Activated CD8-positive, alpha-beta memory T cell treated with anti-CD3 and anti-CD28 coated beads for 1 hour (primary cell): ENCODE measurements at regions not wholly inside any gene's neighbourhood (a gene's known extent, or its start where the extent isn't known, plus 50 kb on each side); places are given as distances from the start of the nearest gene placed in this dataset.

ENCODE experiments used
- DNase-seq, 2 donors: peaks; one replicate each; pipeline ENCODE4 v3.0.0-alpha.2; 2020; ENCODE audit warnings: low read depth in 1 of 2; ENCODE audit errors: extremely low read depth in 1 of 2

- DNase-seq = no peak
Measured at GRCh38 chr2:204012072-204012653, 75.6 kb downstream of the ICOS start.

DNA sequence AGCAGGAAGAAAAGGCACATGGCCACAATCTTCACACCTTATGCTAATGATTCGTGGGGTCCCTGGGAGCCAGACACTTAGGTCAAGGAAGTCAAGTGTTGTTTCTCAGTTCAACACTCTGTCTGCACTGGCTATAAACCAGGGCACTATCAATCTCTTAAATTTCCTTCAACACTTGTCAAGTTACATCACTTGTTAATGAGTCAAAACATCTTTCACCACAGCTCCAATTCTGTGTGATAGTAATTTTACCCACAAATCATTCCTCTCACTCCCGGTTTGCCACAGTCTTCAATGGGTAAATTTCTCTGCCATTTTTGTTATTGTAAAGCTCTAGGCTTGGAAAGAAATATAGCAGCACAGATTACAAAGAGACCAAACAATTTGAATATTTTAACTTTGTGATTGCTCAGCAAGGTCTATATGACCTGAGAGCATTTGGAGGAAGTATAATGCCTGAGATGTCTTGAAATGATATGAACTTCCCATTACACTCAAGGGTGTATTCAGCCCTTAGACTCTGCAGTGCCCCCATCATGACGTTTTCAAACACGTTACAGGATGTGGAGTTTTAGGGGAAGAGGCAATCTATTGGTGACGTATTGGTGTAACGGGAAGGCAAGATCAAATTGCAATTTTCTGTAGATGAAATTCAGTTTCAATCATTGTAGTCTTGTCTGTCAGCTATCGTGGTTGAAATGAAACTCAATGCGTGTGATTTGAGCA lies 78.7 kb downstream of the ICOS start:
- DNase-seq = no peak

- DNase-seq = no peak
Measured at GRCh38 chr2:204018717-204019116, 82.2 kb downstream of the ICOS start.

DNA sequence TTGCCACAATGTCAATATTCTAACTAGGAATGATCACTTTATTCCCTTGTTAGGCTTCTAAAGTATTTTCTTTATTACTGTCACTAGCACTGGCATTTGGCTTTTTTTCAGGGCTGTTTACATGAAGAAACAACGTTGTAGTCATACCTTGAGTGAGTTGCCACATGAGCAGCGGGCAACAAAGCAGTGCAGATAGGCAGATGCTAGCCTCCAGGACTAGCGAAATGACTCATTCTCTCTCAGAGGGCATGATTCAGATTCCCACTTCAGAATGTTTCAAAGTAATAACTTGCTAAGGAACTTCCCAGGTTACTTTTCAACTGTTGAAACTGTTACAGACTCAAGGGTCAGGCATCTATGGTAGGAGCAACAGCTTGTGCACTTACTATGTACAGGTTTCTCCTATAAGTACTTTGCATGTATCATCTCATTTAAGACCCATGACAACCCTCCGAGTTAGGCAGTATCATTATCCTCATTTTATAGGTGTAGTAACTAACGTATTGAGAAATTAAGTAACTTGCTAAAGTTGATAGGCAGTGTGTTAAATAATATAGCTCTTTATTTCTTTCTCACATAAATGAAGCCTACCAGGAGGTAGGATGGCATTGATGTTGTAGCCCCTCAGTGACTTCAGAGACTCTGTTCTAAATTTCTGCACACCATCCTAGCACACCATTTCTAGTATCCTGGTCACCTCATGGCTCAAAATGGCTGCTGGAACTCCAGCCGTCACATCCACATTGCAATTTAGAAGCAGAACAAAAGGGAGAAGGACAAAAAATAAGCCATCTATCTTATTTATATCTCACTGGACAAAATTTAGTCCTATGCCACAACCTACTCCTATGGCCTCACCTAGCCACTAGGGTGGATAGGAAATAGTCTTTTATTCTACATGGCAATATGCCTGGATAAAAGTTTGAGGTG lies 83.3 kb downstream of the ICOS start:
- DNase-seq = no peak

- no peak for DNase-seq
Measured at GRCh38 chr2:204021290-204022081, 84.9 kb downstream of the ICOS start.

- DNase-seq = no peak
Measured at GRCh38 chr2:204022550-204022949, 86.0 kb downstream of the ICOS start.

- no peak for DNase-seq
Measured at GRCh38 chr2:204023088-204023487, 86.5 kb downstream of the ICOS start.

DNA sequence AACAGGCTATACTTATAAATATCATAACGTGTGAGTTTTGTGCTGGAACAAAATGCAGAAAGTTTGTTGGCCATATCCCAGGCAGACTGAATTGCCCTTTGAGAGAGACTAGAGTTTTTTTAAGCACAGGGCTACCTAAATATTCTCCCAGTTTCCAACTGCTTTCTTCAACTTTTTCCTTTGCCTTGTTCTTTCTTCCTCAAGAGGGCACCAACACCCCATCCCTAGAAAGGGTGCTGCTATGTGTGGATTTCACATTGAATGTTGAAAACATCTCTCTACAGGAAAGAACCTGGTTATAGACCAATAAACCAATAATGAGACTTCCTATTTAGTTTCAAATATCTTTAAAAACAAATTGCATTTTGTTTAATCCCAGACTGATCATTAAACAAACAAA lies 87.9 kb downstream of the ICOS start:
- DNase-seq = no peak

DNA sequence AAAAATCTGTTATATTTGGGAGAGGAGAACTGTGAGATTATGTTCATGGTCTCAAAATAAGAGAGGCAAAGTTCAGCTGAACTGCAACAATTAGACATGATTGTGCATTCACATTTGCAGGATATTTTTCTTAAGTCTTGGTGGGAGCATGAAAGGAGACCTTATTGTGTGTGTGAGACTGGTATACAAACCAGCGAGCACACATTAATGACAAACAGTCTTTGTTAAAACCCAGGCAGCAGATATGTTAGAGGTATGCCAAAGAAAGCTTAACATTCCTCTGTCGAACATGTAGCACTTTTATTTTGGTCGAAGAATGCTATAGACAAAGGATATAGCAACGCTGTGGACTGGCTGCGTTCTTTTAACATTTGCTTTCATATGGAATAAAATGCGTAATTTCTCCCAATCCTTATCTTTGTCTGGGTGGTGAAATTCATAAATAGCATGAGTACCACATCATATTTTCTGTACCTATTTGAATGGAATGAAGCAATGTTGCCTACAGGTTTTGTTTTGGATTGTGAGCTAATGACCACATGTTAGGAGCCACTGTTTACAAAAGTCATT lies 88.4 kb downstream of the ICOS start:
- DNase-seq = no peak

DNA sequence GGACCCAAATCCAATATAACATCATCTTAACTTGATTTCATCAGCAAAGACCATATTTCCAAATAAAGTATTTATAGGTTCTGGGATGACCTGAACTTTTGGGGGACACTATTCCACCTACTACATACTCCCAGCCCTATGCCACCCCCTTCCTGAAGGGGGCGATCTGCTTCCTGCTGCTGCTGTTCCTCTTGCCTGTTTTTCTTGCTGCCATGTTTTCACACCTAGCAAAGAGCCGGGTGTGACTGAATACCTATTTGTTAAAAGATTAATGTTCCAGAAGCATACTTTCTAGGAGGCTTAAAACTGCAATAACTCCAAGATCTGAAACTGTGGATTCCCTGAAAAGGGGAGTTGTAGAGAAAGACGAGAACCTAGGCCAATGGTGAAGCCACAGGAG lies 89.7 kb downstream of the ICOS start:
- no peak for DNase-seq

DNA sequence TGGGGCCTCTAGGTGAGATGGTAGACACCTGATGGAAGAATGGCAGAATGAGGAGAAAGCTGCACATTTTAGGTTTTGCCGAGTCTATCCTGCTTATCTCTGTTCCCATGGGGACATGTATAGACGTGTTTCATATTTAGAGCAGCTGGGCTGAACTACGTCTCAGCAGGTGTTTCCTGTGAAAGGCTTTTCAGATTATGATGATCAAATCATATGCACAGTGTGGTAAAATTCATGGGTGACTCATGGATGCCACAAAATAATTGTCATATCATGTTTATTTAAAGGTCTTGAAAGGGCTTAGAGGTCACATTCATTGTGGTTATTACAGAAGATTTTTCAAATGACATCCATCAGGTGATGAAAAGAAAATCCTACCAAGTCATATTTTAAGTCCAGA lies 90.5 kb downstream of the ICOS start:
- DNase-seq = no peak

DNA sequence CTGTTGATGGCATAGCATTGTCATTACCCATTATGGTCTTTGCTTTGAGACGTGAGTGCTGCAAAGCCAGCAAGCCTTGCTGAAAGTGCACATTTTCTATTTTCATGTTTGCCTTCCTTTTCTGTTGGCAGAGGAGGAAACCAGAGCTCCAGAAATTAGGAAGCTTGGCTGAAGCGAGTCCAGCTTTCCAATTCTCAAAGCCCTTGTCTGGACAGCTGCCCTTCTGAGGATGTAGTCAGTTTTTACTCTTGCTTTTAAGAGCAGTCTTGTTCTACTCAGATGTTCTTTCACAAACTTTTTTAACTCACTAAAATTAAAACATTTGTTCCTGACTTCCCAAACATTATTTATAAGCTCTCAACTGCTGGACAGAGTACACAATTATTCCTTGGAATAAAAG lies 93.8 kb downstream of the ICOS start:
- DNase-seq = no peak

DNA sequence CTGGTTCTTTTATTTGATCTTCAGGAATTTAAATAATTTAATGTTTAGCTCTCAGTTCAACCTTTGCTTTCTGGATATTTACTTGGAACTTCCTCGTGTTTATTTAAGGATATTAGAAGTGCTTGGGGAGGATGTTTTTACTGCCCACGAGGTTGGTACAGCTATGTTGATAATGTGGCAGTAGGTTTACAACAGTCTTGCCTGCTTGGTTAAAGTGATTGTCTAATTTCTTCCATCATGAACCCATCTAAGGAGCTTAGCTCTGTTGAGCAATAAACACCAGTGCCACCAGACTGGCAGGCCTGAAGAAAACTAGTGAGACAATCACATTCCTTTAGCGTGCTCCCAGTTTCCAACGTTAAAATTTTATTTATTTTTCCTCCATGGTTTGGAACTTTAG lies 94.5 kb downstream of the ICOS start:
- DNase-seq = no peak

- DNase-seq = no peak
Measured at GRCh38 chr2:204032301-204032700, 95.7 kb downstream of the ICOS start.

- no peak for DNase-seq
Measured at GRCh38 chr2:204033611-204034495, 97.3 kb downstream of the ICOS start.

- DNase-seq = no peak
Measured at GRCh38 chr2:204036706-204037105, 100.1 kb downstream of the ICOS start.

DNA sequence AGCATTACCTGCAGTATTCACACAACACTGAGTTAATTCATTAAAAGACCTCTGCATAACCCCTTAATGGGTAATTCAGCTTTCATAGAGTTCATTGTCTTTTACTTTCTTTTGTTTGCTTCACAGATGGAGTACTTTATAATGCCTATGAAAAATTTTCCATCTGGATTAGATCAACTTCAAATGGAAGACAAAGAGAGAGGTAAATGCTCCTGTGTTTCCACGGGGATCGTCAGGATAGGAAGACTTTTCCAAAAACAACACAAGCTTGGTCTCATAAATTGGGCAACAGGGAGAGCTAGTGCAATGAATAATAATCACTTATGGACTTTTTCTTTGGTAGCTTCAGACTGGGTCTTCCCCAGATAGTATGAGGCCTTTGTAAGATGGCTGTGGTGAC lies 100.7 kb downstream of the ICOS start:
- no peak for DNase-seq

DNA sequence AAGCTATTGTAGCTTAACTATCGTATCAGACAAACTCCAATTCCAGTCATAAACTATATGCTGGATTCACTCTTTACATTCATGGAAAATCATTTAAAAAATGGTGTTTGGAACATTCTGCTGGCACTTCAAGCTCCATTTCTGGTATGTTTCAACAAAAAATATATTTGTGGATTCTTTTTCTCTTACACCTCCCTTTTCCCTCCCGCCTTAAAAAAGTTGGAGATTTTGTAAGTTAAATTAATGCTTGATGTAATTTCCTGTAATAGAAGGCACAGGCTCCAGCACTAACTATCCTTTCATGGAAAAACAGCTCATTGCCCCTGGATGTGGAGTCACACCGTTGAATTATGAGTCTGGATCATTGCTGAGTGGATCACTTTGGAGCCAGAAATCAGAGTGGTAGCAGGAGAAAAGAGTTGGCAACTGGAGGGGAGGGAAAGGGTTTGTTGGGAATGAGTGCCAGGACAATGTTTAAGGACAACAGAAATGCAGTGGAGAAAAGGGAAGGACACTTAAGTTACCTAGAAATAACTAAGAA lies 102.8 kb downstream of the ICOS start:
- no peak for DNase-seq

DNA sequence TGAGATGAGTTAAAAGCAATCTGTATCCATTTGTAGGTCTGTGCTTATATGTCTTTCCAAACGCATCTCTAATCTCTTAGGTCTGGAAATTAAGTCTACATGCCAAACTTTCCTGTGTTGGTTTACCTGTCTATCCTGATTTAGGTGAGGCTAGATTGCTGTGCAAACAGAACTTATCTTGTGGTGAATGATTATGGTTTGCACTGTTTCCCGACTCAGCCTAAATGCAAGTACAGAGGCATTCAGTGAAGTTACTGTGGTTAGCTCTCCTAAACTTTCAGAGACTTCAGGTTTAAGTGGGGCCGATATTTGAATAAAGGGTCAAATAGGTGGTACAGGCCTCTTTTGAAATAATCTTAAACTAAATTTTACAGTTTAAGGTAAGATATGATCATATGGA lies 103.5 kb downstream of the ICOS start:
- DNase-seq = no peak
